Nephron progenitor cell (in vitro differentiated cells): ENCODE measurements at regions not wholly inside any gene's neighbourhood (a gene's known extent, or its start where the extent isn't known, plus 50 kb on each side); places are given as distances from the start of the nearest gene placed in this dataset.

Experiments
- DNase-seq: peaks from one replicate; pipeline ENCODE4 v3.0.0; 2021
- H3K27ac Mint-ChIP-seq: 2 replicates; pipeline ENCODE4 v1.8.0; 2021; ENCODE audit warnings: mild to moderate bottlenecking, moderate library complexity, mixed read lengths
- H3K27me3 Mint-ChIP-seq: 2 replicates; pipeline ENCODE4 v1.8.0; 2021; ENCODE audit warnings: mild to moderate bottlenecking, low read depth, mixed read lengths; ENCODE audit not compliant: poor library complexity
- H3K36me3 Mint-ChIP-seq: 2 replicates; pipeline ENCODE4 v1.8.0; 2021; ENCODE audit warnings: low read depth, mixed read lengths
- H3K4me1 Mint-ChIP-seq: 2 replicates; pipeline ENCODE4 v1.8.0; 2021; ENCODE audit warnings: mixed read lengths
- H3K4me3 Mint-ChIP-seq: 2 replicates; pipeline ENCODE4 v1.8.0; 2021; ENCODE audit warnings: mild to moderate bottlenecking, moderate library complexity, mixed read lengths
- H3K9me3 Mint-ChIP-seq: 2 replicates; pipeline ENCODE4 v1.8.0; 2021; ENCODE audit warnings: mild to moderate bottlenecking, moderate library complexity, mixed read lengths
- TF ChIP-seq, protein P1 (sequence below): fragments of 200-600 bp; sonication (generic); IDR thresholded peaks from 2 replicates; pipeline ENCODE4 v1.5.0; 2021; ENCODE audit warnings: antibody characterized with exemption

DNA sequence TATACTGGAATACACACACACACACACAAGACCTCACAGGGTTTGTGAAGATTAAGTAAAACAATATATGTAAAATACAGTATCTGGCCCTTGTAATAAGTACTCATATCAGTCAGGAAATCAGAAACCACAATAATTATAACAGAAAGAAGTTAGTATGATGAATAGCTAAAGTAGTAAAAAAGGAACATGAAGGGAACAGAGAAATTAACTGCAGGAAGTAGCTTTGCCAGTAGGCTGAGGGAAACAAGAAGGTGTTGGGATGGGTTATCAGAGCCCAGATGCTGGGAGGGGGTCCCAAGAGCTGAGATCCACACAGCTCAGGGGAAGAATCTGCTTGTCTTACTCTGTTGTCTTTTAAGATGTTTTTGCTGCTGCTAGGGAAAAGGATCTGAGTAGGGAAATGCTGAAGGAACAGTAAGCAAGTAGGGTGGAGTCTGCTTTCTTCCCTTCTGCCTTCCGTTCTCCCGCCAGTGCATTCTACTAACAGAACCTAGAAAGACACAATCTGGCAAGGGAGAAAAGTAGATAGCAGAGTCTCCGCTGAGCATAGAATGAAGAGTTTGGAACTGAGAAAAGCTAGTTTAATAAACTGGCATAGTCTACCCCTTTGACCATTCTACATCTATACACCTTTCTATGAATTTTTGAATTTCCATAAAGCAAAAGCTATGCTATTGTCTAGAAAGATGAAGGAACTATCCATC, 55.3 kb upstream of the ALDH1A1 start:
- Mint-ChIP-seq H3K4me3 (no peak overlapping the region), H3K27ac (no peak overlapping the region), H3K27me3 (no peaks in the 10 kb centered on the region), H3K36me3 (no peaks in the 10 kb centered on the region), H3K9me3 (no peaks in the 10 kb centered on the region), H3K4me1 (no peaks in the 10 kb centered on the region)
- no peak for DNase-seq
- TF ChIP-seq, protein P1, sequence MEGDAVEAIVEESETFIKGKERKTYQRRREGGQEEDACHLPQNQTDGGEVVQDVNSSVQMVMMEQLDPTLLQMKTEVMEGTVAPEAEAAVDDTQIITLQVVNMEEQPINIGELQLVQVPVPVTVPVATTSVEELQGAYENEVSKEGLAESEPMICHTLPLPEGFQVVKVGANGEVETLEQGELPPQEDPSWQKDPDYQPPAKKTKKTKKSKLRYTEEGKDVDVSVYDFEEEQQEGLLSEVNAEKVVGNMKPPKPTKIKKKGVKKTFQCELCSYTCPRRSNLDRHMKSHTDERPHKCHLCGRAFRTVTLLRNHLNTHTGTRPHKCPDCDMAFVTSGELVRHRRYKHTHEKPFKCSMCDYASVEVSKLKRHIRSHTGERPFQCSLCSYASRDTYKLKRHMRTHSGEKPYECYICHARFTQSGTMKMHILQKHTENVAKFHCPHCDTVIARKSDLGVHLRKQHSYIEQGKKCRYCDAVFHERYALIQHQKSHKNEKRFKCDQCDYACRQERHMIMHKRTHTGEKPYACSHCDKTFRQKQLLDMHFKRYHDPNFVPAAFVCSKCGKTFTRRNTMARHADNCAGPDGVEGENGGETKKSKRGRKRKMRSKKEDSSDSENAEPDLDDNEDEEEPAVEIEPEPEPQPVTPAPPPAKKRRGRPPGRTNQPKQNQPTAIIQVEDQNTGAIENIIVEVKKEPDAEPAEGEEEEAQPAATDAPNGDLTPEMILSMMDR, result no peak

DNA sequence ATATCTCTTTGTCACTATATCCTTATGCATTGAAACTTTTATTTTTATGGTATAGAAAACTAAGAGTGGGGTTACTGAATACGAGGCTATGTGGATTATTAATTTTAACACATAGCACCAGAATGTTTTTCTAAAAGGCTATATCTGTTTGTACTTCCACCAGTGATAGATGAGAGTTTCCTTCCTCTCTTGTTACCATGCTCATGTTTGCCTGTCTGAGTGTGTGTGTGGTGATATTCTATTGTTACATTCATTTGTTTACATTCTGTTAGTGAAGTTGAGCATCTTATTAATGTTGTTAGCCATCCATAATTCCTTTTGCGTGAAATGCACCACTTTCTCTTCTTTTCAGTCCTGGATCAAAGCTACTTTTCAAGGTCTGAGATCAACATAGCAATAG, 54.1 kb upstream of the ALDH1A1 start:
- Mint-ChIP-seq H3K27me3 (no peaks in the 10 kb centered on the region), H3K4me3 (no peak overlapping the region), H3K36me3 (no peaks in the 10 kb centered on the region), H3K4me1 (no peaks in the 10 kb centered on the region), H3K9me3 (no peaks in the 10 kb centered on the region), H3K27ac (no peak overlapping the region)
- no peak for DNase-seq
- TF ChIP-seq, protein P1, result no peak
